ENCODE measurements at regions not wholly inside any gene's neighbourhood (a gene's known extent, or its start where the extent isn't known, plus 50 kb on each side); places are given as distances from the start of the nearest gene placed in this dataset.

- TF ChIP-seq CTCF (conservative IDR thresholded peaks at IDR 0.05; ENCODE audit: low read depth), result no peak
- ChIA-PET CTCF (no interaction called here), POLR2A (ENCODE audit: low non-redundant PET) (no interaction called here)
- no peak for DNase-seq (ENCODE audit: low spot score)
- no peak overlapping the region for H3K27ac ChIP-seq
Observed at GRCh38 chr13:65166675-65167074, 2063.5 kb downstream of the PCDH9 start.

- no peak overlapping the region for H3K27ac ChIP-seq
- ChIA-PET CTCF (interaction anchor here (0.6 kb wide), 1 partner anchor 39 kb away, joined by 3 read pairs; no protein-coding TSS in a partner anchor), POLR2A (ENCODE audit: low non-redundant PET) (no interaction called here)
Observed at GRCh38 chr13:65159803-65160202, 2070.3 kb downstream of the PCDH9 start.

GRCh38 chr13:65155861-65156260 is 2074.3 kb downstream of the PCDH9 start:
- ChIA-PET POLR2A (ENCODE audit: low non-redundant PET) (no interaction called here), CTCF (no interaction called here)
- TF ChIP-seq CTCF (conservative IDR thresholded peaks at IDR 0.05; ENCODE audit: low read depth), result no peak
- no peak overlapping the region for H3K27ac ChIP-seq
- no peak for DNase-seq (ENCODE audit: low spot score)

More at GRCh38 chr13:65159803-65160202, 2070.3 kb downstream of the PCDH9 start:
- TF ChIP-seq CTCF (conservative IDR thresholded peaks at IDR 0.05; ENCODE audit: low read depth), result no peak
- no peak for DNase-seq (ENCODE audit: low spot score)

GRCh38 chr13:65154661-65155447 is 2075.3 kb downstream of the PCDH9 start:
- CTCF ChIA-PET, result no interaction called here
- no peak for TF ChIP-seq CTCF (conservative IDR thresholded peaks at IDR 0.05; ENCODE audit: low read depth)
- POLR2A ChIA-PET (ENCODE audit: low non-redundant PET), result no interaction called here
- no peak for DNase-seq (ENCODE audit: low spot score)
- H3K27ac ChIP-seq, result no peak overlapping the region

GRCh38 chr13:65149687-65150086 is 2080.4 kb downstream of the PCDH9 start:
- ChIA-PET CTCF (no interaction called here), POLR2A (ENCODE audit: low non-redundant PET) (no interaction called here)
- no peak for TF ChIP-seq CTCF (conservative IDR thresholded peaks at IDR 0.05; ENCODE audit: low read depth)
- H3K27ac ChIP-seq, result no peak overlapping the region
- DNase-seq (ENCODE audit: low spot score), result no peak

- TF ChIP-seq CTCF (conservative IDR thresholded peaks at IDR 0.05; ENCODE audit: low read depth), result no peak
- ChIA-PET POLR2A (ENCODE audit: low non-redundant PET) (no interaction called here), CTCF (no interaction called here)
- no peak overlapping the region for H3K27ac ChIP-seq
- no peak for DNase-seq (ENCODE audit: low spot score)
Observed at GRCh38 chr13:65143920-65144319, 2086.2 kb downstream of the PCDH9 start.
